Osteoblast (primary cell): ENCODE measurements at regions not wholly inside any gene's neighbourhood (a gene's known extent, or its start where the extent isn't known, plus 50 kb on each side); places are given as distances from the start of the nearest gene placed in this dataset.

ENCODE experiments used
- DNase-seq: peaks from one replicate; pipeline ENCODE4 v3.0.0; 2011; ENCODE audit warnings: low spot score, mixed read lengths; ENCODE audit not compliant: insufficient read length; ENCODE audit errors: missing footprints
- H2AFZ ChIP-seq: 2 replicates; pipeline ENCODE4 v1.6.0; 2011; ENCODE audit warnings: mild to moderate bottlenecking, low read length
- H3K27ac ChIP-seq: 2 replicates; pipeline ENCODE4 v1.5.1; 2011; ENCODE audit warnings: mild to moderate bottlenecking, low read depth, low read length, moderate library complexity
- H3K27me3 ChIP-seq: 2 replicates; pipeline ENCODE4 v1.6.0; 2012; ENCODE audit warnings: mild to moderate bottlenecking, control low read depth, inconsistent platforms, low read length, moderate library complexity; ENCODE audit not compliant: insufficient read depth
- H3K36me3 ChIP-seq: 2 replicates; pipeline ENCODE4 v1.5.1; 2011; ENCODE audit warnings: mild to moderate bottlenecking, low read length, control low read depth, moderate library complexity; ENCODE audit not compliant: insufficient read depth
- H3K4me1 ChIP-seq: 2 replicates; pipeline ENCODE4 v1.5.1; 2011; ENCODE audit warnings: mild to moderate bottlenecking, low read length, control low read depth, moderate library complexity; ENCODE audit not compliant: insufficient read depth
- H3K4me2 ChIP-seq: 2 replicates; pipeline ENCODE4 v1.6.0; 2011; ENCODE audit warnings: mild to moderate bottlenecking, low read length; ENCODE audit not compliant: insufficient read depth
- H3K4me3 ChIP-seq: fragments of 200-600 bp; sonication (generic); 3 replicates; pipeline ENCODE4 v1.5.1; 2012; ENCODE audit warnings: mild to moderate bottlenecking, low read length, inconsistent platforms; ENCODE audit not compliant: insufficient read depth
- H3K79me2 ChIP-seq: 2 replicates; pipeline ENCODE4 v1.6.0; 2012; ENCODE audit warnings: mild to moderate bottlenecking, low read length, control low read depth, inconsistent platforms; ENCODE audit not compliant: insufficient read depth
- H3K9me3 ChIP-seq: 2 replicates; pipeline ENCODE4 v1.5.1; 2011; ENCODE audit warnings: low read depth, low read length, control low read depth
- H4K20me1 ChIP-seq: 2 replicates; pipeline ENCODE4 v1.6.0; 2012; ENCODE audit warnings: mild to moderate bottlenecking, low read length, control low read depth; ENCODE audit not compliant: insufficient read depth
- TF ChIP-seq, protein P1 (sequence below): IDR thresholded peaks from 2 replicates; pipeline ENCODE4 v1.5.1; 2011; ENCODE audit warnings: mild to moderate bottlenecking, low read depth, low read length, moderate library complexity; ENCODE audit errors: extremely low read depth

DNA sequence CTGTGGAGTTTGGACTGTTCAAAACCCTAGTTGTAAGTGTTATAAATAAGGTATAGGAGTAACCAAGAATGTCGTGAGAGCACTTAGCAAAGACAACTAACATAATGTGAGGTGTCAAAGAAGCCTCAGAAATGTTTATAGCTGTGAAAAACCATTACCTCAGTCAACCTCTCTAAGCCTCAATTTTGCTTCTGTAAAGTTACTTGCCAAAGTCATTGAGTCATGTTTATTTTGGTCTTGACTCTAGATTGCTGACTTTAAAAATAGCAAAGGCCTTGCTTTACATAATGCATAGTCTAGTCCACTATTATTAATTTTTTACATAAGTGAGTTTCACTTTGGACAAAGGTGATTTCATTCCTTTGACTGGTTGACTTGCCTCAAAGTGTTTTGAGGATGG lies 257.6 kb upstream of the CXXC4 start:
- Histone ChIP-seq H3K27ac (no peak overlapping the region), H3K4me2 (no peak overlapping the region), H3K9me3 (no peaks in the 10 kb centered on the region), H3K27me3 (no peaks in the 10 kb centered on the region), H3K4me1 (no peaks in the 10 kb centered on the region), H3K79me2 (no peaks in the 10 kb centered on the region), H2AFZ (no peak overlapping the region), H3K4me3 (no peak overlapping the region), H3K36me3 (no peaks in the 10 kb centered on the region), H4K20me1 (no peaks in the 10 kb centered on the region)
- TF ChIP-seq, protein P1, sequence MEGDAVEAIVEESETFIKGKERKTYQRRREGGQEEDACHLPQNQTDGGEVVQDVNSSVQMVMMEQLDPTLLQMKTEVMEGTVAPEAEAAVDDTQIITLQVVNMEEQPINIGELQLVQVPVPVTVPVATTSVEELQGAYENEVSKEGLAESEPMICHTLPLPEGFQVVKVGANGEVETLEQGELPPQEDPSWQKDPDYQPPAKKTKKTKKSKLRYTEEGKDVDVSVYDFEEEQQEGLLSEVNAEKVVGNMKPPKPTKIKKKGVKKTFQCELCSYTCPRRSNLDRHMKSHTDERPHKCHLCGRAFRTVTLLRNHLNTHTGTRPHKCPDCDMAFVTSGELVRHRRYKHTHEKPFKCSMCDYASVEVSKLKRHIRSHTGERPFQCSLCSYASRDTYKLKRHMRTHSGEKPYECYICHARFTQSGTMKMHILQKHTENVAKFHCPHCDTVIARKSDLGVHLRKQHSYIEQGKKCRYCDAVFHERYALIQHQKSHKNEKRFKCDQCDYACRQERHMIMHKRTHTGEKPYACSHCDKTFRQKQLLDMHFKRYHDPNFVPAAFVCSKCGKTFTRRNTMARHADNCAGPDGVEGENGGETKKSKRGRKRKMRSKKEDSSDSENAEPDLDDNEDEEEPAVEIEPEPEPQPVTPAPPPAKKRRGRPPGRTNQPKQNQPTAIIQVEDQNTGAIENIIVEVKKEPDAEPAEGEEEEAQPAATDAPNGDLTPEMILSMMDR = no peak
- no peak for DNase-seq

DNA sequence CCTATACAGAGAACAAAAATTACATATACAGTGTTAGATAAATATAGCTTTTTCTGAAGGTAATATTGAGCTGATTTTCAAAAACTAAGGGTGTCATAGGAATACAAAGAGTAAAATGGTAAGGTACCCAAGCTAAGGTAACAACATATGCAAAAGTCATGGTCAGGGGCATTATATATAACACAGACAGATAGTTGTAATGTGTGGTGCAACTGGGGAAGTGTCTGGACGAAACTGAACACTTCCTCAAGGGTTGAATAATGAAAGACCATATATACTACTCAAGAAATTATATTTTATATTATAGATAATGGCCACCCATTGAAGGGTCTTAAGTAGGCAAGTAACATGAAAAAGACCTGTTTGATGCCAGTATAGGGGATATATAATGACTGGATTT lies 262.1 kb upstream of the CXXC4 start:
- no peak for DNase-seq
- Histone ChIP-seq H4K20me1 (no peaks in the 10 kb centered on the region), H3K4me2 (no peak overlapping the region), H3K4me3 (no peak overlapping the region), H3K27ac (no peak overlapping the region), H3K27me3 (no peaks in the 10 kb centered on the region), H3K79me2 (no peaks in the 10 kb centered on the region), H3K9me3 (no peaks in the 10 kb centered on the region), H2AFZ (no peak overlapping the region), H3K36me3 (no peaks in the 10 kb centered on the region), H3K4me1 (no peaks in the 10 kb centered on the region)
- TF ChIP-seq, protein P1 = no peak

DNA sequence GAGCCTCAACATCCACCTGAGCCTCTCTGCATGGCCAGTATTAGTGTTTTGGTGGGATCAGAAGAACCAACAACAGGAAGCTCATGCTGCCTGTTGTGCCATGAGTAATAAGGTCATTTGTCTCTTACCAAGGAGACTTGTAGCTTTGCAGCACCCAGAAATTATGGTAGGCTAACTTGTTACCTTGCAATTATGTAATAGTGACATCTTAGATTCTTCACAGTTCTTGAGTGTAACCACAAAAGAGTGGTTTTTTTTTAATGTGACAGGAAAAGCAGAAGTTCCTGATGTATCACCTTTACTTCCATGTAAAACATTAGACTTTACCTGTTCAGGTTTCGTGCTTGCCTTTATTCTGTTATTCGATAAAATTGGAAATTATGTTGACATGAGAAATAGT lies 263.9 kb upstream of the CXXC4 start:
- H3K36me3 ChIP-seq = no peaks in the 10 kb centered on the region
- H3K4me3 ChIP-seq = no peak overlapping the region
- DNase-seq = no peak
- no peak overlapping the region for H3K27ac ChIP-seq
- H3K79me2 ChIP-seq = no peaks in the 10 kb centered on the region
- H2AFZ ChIP-seq = no peak overlapping the region
- no peaks in the 10 kb centered on the region for H4K20me1 ChIP-seq
- no peaks in the 10 kb centered on the region for H3K4me1 ChIP-seq
- no peaks in the 10 kb centered on the region for H3K27me3 ChIP-seq
- no peak overlapping the region for H3K4me2 ChIP-seq
- TF ChIP-seq, protein P1 = no peak
- no peaks in the 10 kb centered on the region for H3K9me3 ChIP-seq

DNA sequence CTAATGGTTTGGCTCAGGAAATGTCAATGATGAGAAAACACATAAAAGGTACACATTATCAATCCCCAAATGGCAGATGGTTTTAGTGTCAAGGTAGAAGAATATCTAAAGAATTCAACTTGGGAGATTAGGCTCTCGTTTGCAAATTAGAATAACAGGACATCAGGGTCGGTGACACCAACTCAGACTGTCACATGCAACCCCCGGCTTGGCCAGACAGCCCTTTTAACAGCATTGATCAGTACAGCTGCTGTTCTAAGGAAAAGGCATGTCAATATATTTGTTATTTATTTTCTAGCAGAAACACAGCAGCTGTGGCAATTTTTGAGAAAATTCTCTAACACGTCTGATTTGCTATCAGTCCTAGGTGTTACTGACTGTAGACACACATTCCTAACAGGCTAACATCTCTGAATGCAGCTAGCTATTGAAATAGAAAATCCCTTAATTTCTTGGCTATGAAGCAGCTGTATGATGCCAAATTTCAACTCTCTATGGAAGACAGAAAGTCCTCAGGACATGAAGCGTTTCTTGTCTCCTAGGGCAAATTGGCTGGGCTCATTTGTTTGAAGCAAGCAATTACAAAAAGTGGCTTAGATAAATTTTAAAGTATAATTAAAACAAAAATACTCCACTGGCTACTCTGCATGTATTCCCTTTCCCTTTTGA lies 269.0 kb upstream of the CXXC4 start:
- no peaks in the 10 kb centered on the region for H3K4me1 ChIP-seq
- no peaks in the 10 kb centered on the region for H3K79me2 ChIP-seq
- no peak for DNase-seq
- TF ChIP-seq, protein P1 = no peak
- H3K4me2 ChIP-seq = no peak overlapping the region
- H4K20me1 ChIP-seq = no peaks in the 10 kb centered on the region
- H3K9me3 ChIP-seq = no peaks in the 10 kb centered on the region
- no peaks in the 10 kb centered on the region for H3K27me3 ChIP-seq
- H3K36me3 ChIP-seq = no peaks in the 10 kb centered on the region
- H3K27ac ChIP-seq = no peak overlapping the region
- H2AFZ ChIP-seq = no peak overlapping the region
- no peak overlapping the region for H3K4me3 ChIP-seq
